ENCODE measurements at regions not wholly inside any gene's neighbourhood (a gene's known extent, or its start where the extent isn't known, plus 50 kb on each side); places are given as distances from the start of the nearest gene placed in this dataset.

GRCh38 chr11:101342307-101342706, 212.7 kb upstream of the PGR start:
- Mint-ChIP-seq H3K27me3 (ENCODE audit: insufficient read depth, low read depth, poor library complexity) (peaks cover 4% of the 10 kb centered on the region), H3K9me3 (no peaks in the 10 kb centered on the region), H3K27ac (no peak overlapping the region), H3K4me1 (peaks cover 4% of the 10 kb centered on the region), H3K4me3 (no peak overlapping the region), H3K36me3 (ENCODE audit: low read depth) (no peaks in the 10 kb centered on the region)
- Histone ChIP-seq H3K36me3 (ENCODE audit: insufficient read depth) (no peaks in the 10 kb centered on the region), H3K9me2 (ENCODE audit: insufficient read depth) (no peaks in the 10 kb centered on the region), H3K4me2 (no peak overlapping the region), H3K4me3 (no peak overlapping the region), H3K4me1 (ENCODE audit: insufficient read depth) (no peaks in the 10 kb centered on the region), H3K27ac (ENCODE audit: low read depth) (no peak overlapping the region), H4K20me1 (replicated peaks; ENCODE audit: insufficient read depth) (no peaks in the 10 kb centered on the region), H2AFZ (no peak overlapping the region), H3K79me2 (replicated peaks; ENCODE audit: insufficient read depth) (no peaks in the 10 kb centered on the region), H3K27me3 (ENCODE audit: insufficient read depth) (no peaks in the 10 kb centered on the region), H3F3A (replicated peaks; ENCODE audit: low read depth) (no peaks in the 10 kb centered on the region)
- TF ChIP-seq REST (IDR thresholded peaks at IDR 0.05; ENCODE audit: unreplicated experiment) (no peak), EZH2 (IDR thresholded peaks at IDR 0.05; ENCODE audit: low read depth, unreplicated experiment) (no peak), POLR2AphosphoS5 (IDR thresholded peaks at IDR 0.05; ENCODE audit: low read depth) (no peak), ZNF331 (CRISPR knock-in tag; IDR thresholded peaks at IDR 0.05; ENCODE audit: low read depth) (no peak)
- TF ChIP-seq, protein P1, sequence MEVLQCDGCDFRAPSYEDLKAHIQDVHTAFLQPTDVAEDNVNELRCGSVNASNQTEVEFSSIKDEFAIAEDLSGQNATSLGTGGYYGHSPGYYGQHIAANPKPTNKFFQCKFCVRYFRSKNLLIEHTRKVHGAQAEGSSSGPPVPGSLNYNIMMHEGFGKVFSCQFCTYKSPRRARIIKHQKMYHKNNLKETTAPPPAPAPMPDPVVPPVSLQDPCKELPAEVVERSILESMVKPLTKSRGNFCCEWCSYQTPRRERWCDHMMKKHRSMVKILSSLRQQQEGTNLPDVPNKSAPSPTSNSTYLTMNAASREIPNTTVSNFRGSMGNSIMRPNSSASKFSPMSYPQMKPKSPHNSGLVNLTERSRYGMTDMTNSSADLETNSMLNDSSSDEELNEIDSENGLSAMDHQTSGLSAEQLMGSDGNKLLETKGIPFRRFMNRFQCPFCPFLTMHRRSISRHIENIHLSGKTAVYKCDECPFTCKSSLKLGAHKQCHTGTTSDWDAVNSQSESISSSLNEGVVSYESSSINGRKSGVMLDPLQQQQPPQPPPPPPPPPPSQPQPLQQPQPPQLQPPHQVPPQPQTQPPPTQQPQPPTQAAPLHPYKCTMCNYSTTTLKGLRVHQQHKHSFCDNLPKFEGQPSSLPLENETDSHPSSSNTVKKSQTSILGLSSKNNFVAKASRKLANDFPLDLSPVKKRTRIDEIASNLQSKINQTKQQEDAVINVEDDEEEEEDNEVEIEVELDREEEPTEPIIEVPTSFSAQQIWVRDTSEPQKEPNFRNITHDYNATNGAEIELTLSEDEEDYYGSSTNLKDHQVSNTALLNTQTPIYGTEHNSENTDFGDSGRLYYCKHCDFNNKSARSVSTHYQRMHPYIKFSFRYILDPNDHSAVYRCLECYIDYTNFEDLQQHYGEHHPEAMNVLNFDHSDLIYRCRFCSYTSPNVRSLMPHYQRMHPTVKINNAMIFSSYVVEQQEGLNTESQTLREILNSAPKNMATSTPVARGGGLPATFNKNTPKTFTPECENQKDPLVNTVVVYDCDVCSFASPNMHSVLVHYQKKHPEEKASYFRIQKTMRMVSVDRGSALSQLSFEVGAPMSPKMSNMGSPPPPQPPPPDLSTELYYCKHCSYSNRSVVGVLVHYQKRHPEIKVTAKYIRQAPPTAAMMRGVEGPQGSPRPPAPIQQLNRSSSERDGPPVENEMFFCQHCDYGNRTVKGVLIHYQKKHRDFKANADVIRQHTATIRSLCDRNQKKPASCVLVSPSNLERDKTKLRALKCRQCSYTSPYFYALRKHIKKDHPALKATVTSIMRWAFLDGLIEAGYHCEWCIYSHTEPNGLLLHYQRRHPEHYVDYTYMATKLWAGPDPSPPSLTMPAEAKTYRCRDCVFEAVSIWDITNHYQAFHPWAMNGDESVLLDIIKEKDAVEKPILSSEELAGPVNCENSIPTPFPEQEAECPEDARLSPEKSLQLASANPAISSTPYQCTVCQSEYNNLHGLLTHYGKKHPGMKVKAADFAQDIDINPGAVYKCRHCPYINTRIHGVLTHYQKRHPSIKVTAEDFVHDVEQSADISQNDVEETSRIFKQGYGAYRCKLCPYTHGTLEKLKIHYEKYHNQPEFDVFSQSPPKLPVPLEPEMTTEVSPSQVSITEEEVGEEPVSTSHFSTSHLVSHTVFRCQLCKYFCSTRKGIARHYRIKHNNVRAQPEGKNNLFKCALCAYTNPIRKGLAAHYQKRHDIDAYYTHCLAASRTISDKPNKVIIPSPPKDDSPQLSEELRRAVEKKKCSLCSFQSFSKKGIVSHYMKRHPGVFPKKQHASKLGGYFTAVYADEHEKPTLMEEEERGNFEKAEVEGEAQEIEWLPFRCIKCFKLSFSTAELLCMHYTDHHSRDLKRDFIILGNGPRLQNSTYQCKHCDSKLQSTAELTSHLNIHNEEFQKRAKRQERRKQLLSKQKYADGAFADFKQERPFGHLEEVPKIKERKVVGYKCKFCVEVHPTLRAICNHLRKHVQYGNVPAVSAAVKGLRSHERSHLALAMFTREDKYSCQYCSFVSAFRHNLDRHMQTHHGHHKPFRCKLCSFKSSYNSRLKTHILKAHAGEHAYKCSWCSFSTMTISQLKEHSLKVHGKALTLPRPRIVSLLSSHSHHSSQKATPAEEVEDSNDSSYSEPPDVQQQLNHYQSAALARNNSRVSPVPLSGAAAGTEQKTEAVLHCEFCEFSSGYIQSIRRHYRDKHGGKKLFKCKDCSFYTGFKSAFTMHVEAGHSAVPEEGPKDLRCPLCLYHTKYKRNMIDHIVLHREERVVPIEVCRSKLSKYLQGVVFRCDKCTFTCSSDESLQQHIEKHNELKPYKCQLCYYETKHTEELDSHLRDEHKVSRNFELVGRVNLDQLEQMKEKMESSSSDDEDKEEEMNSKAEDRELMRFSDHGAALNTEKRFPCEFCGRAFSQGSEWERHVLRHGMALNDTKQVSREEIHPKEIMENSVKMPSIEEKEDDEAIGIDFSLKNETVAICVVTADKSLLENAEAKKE (CRISPR knock-in tag; IDR thresholded peaks at IDR 0.05) = no peak
- ATAC-seq (no peak), DNase-seq (ENCODE audit: low spot score) (no peak)

Measured in GM23338 (cell line).